Stimulated activated CD8-positive, alpha-beta memory T cell treated with anti-CD3 and anti-CD28 coated beads, Interleukin-7, amount 100 ng/mL, for 4 hours (primary cell): ENCODE measurements at regions not wholly inside any gene's neighbourhood (a gene's known extent, or its start where the extent isn't known, plus 50 kb on each side); places are given as distances from the start of the nearest gene placed in this dataset.

Source experiments
- DNase-seq, 2 donors: peaks; one replicate each; pipeline ENCODE4 v3.0.0-alpha.2; 2020; ENCODE audit warnings: low read depth in 2 of 2

- no peak for DNase-seq
Measured at GRCh38 chr19:31555634-31556215, 206.5 kb upstream of the TSHZ3 start.

GRCh38 chr19:31559494-31559893 lies 210.3 kb upstream of the TSHZ3 start:
- DNase-seq = no peak

- no peak for DNase-seq
Measured at GRCh38 chr19:31560086-31561060, 211.1 kb upstream of the TSHZ3 start.

DNA sequence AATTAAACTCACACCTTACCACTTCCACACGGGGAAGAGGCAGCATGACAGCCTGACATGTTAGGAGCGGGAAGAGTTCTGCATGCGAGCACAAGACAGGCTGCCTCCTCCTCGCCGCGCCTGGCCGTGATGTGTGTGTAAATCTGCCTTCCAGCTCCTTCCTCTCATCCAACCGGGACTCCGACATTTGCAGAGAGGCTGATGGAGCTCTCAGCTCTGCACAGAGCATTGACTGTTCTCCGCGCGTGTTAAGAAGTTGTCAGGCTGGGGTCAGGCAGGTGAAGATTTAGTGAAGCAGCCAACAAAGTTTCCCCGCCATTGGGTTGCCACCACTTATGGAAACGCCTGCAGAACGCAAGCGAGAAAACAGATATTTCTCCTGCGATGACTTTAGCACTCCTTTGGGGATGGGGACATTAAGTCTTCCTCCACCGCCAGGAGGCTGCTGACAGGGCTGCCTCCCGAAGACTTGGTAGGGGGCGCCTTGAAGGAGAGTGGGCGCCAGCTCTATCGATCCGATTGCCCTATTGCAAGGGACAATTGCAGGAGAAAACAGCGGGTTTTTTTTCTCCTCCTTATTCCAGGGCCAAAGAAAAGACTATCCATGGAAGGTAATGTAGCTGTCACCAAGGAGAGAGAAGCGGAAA lies 213.9 kb upstream of the TSHZ3 start:
- no peak for DNase-seq

DNA sequence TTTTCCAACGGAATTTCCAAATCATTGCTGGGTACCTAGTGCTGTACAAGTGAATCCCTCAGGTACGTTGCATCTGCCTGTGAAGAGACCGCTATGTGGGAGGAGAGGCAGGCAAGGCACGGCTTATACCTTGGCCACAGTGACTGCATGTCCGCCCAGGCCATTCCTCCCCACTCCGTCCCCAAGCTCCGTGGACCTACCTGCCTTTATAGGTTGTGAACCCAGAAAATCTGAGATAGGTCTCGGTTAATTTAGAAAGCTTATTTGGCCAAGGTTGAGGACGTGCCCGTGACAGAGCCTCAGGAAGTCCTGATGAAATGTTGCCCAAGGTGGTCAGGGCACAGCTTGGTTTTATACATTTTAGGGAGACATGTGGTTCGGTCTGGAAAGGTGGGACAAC lies 218.5 kb upstream of the TSHZ3 start:
- no peak for DNase-seq

GRCh38 chr19:31568724-31569123 lies 219.5 kb upstream of the TSHZ3 start:
- no peak for DNase-seq

DNA sequence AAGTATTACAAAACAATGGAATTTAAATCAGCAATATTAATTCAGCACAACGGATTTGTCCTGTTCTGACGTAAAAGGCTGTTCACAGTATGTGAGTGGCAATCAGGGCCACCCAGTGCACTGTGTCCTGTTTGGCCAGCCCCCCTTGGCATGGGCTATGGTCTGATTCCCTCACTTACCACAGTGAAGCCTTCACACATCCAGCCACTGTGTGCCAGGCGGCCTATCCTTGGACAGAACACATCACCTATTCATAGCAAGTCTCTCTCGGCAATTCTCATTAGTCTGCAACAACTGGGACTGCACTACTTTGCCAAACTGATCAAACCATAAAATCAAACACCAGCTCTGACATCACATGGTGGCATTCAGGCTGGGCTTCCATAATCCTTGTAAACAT lies 221.5 kb upstream of the TSHZ3 start:
- no peak for DNase-seq

DNA sequence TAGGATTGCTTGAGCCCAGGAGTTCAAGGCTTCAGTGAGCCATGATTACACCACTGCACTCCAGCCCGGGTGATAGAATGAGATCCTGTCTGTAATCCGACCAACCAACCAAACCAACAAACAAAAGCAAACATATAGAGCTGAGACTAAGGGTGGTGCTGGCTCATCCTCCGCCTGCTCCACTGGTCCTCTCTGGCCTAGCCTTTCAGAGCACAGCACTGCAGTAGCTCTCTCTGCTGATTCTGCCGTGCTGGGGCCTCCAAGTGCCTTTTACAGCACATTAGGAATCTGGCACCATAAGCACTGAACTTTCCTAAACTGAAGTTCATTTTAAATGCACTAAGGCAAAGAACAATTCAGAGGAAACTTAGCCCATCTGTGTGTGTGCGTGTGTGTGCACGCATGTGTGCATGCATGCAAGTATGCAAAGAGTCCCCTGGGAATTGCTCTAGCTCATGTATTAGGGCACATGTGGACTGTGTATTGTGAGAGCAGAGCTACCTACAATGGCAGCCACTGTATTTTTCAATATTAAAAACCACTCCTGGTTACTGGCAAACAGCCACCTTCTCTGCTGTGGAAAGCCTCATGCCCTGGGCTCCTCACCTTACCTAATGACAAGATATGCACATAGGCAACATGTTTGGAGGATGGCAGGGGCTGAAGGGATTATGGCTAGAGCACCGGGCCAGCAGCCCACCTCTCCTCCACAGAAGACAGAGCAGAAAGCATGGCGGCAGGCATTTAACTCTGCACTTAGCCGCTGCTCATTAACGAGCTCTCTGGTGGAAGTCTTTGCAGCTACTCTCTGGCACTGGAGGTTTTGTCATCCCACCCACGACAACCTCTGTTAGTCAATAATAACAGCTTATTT lies 223.1 kb upstream of the TSHZ3 start:
- no peak for DNase-seq

DNA sequence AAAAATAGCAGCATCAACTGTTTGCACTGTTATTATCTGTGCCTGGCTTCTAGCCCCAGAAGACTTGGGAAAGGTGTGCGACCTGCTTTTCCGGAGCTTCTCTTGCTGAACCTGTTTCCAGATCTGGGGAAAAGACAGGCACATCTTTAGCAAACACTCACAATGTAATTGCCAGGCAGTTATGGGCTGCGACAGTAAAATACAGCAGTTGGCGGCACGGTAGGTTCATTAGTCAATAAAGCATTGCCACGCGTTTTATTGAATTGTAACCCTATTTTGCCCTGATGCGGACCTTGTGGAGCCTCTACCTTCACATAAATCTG lies 223.7 kb upstream of the TSHZ3 start:
- DNase-seq = no peak

GRCh38 chr19:31574251-31574973 lies 225.2 kb upstream of the TSHZ3 start:
- DNase-seq = no peak

GRCh38 chr19:31575846-31576335 lies 226.7 kb upstream of the TSHZ3 start:
- DNase-seq = no peak

DNA sequence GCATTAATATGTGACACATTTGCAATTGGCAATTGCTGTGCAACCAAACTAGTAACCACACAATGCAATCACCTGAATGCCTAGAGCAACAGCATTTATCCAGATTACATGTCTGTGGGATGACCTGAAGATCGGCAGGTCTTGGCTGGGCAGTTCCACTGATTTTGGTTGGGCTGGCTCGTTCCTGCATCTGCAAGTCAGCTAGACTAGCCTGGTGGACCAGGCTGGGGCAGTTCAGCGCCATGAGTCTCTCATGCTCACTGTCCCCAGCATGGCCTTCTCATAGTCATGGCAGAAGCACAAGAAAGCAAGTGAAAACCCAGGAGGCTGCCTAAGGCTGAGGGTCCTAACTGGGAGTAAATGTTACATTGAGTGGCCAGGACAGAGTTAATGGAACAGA lies 229.1 kb upstream of the TSHZ3 start:
- DNase-seq = no peak

DNA sequence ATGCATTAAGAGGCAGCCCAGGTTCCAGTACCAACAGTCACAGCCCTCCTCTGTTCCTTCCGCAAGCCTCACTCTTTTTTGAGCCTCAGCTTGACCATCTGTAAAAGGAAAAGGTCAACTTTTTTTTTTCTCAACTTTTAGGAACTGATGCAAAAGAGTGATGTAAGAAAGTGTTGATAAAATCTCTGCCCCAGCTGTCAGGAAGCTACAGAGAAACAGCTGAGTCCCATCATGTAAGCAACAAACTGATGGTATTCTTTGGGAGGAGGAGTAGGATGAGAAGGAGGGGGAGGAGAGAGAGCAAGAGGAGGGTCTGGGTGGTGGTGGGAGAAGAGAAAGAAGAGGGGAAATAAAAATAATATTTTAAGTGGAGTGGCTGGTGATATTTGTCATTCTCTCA lies 233.9 kb upstream of the TSHZ3 start:
- DNase-seq = no peak

GRCh38 chr19:31586282-31586681 lies 237.0 kb upstream of the TSHZ3 start:
- DNase-seq = no peak

DNA sequence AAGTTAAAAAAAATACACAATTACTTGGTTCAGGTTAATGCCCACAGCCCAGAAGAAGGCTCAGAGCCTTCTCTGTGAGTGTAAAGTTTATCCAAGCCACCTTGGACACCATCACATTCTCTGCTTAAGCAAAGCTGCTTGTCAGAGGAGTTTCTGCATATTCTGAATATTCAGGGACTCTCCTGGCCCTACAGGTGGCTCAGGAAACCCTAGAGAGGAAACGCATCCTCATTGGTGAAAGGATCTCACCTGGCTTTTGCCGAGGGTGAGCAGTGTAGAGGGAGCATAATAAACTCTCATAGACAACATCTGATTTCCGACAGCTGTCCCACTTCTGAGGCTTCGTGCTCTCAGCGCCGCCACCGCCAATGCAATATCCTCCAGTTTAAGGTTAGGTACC lies 239.9 kb upstream of the TSHZ3 start:
- no peak for DNase-seq

DNA sequence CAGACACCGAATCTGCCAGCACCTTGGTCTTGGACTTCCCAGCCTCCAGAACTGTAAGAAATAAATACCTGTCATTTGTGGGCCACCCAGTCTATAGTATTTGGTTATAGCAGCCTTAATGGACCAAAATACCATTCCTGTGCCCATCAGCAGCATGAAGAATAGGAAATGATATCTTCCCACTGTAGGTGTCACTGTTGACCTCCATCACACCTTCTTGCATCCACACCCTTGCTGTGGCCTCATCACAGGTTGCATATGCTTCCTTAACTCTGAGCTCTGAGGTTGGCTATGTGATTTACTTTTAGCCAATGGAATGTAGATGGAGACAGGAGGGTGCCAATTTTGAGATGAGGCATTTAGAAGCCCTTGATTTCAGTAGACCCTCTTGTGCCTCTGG lies 242.0 kb upstream of the TSHZ3 start:
- DNase-seq = no peak

GRCh38 chr19:31592456-31592855 lies 243.2 kb upstream of the TSHZ3 start:
- no peak for DNase-seq

DNA sequence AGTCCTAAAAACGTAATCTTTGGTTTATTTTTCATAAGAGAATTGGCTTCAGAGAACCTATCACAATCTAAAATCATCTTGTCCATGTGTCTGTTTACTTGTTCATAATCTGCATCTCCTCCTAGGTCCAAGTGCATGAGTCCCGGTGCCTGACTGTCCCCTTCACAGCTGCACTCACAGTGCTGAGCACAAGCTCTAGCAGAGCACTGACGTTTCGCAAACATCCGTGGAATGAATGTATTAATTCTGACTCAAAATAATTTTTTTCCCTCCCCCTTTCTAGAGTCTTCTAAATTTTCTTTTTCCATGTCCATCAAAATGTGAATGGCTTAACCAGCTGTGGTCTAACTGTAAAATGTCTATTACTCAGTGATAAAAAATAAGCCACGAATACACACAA lies 245.5 kb upstream of the TSHZ3 start:
- DNase-seq = no peak

GRCh38 chr19:31595521-31595920 lies 246.3 kb upstream of the TSHZ3 start:
- DNase-seq = no peak

GRCh38 chr19:31596751-31597150 lies 247.5 kb upstream of the TSHZ3 start:
- DNase-seq = no peak

GRCh38 chr19:31597616-31598015 lies 248.4 kb upstream of the TSHZ3 start:
- DNase-seq = no peak
